ENCODE measurements at regions not wholly inside any gene's neighbourhood (a gene's known extent, or its start where the extent isn't known, plus 50 kb on each side); places are given as distances from the start of the nearest gene placed in this dataset.

- POLR2A ChIA-PET, result no interaction called here
- Histone ChIP-seq H3K9me3 (ENCODE audit: control insufficient read depth, insufficient read depth, low read depth, low read length) (no peaks in the 10 kb centered on the region), H3K27ac (ENCODE audit: extremely low read depth, low read depth, low read length) (no peak overlapping the region), H3K36me3 (ENCODE audit: control insufficient read depth in 2 of 2, insufficient read depth in 1 of 2, low read length in 2 of 2) (no peaks in the 10 kb centered on the region), H3K4me1 (ENCODE audit: control insufficient read depth, insufficient read depth, low read length) (no peaks in the 10 kb centered on the region), H3K4me3 (ENCODE audit: low read depth, low read length) (no peak overlapping the region)
- CTCF ChIA-PET, result interaction anchor here (1.3 kb wide), 1 partner anchor 334 kb away, joined by 4 read pairs; no protein-coding TSS in a partner anchor
- TF ChIP-seq ZBTB17 (tag by site-specific recombination; IDR thresholded peaks at IDR 0.05), result no peak
- TF ChIP-seq ZNF645 (tag by site-specific recombination; IDR thresholded peaks at IDR 0.05), result no peak
- no peak for TF ChIP-seq ZNF530 (tag by site-specific recombination; IDR thresholded peaks at IDR 0.05; ENCODE audit: low read depth)
- TF ChIP-seq ZNF366 (tag by site-specific recombination; conservative IDR thresholded peaks at IDR 0.05), result no peak
- TF ChIP-seq FEZF1 (tag by site-specific recombination; IDR thresholded peaks at IDR 0.05), result 0 out of 2 replicates have a peak, but pooled peaks have one; percentile 6
- no peak for TF ChIP-seq KLF17 (tag by site-specific recombination; IDR thresholded peaks at IDR 0.05)
- no peak for TF ChIP-seq ZNF529 (tag by site-specific recombination; IDR thresholded peaks at IDR 0.05; ENCODE audit: insufficient replicate concordance)
- TF ChIP-seq ZNF155 (tag by site-specific recombination; IDR thresholded peaks at IDR 0.05), result no peak
- TF ChIP-seq ZNF266 (tag by site-specific recombination; IDR thresholded peaks at IDR 0.05; ENCODE audit: low read depth), result no peak
- peak; percentile 43; the same call in 1 of the 2 replicates for TF ChIP-seq ZIC2 (tag by site-specific recombination; IDR thresholded peaks at IDR 0.05)
- TF ChIP-seq HOXA7 (CRISPR knock-in tag; IDR thresholded peaks at IDR 0.05; ENCODE audit: borderline replicate concordance), result no peak
- no peak for TF ChIP-seq ZNF510 (tag by site-specific recombination; IDR thresholded peaks at IDR 0.05; ENCODE audit: insufficient replicate concordance)
- TF ChIP-seq ZNF488 (tag by site-specific recombination; IDR thresholded peaks at IDR 0.05), result no peak
Observed at GRCh38 chr4:73675623-73676022, 55.4 kb upstream of the RASSF6 start.

GRCh38 chr4:73676136-73676535 is 55.9 kb upstream of the RASSF6 start:
- Histone ChIP-seq H3K9me3 (ENCODE audit: control insufficient read depth, insufficient read depth, low read depth, low read length) (no peaks in the 10 kb centered on the region), H3K36me3 (ENCODE audit: control insufficient read depth in 2 of 2, insufficient read depth in 1 of 2, low read length in 2 of 2) (no peaks in the 10 kb centered on the region), H3K4me3 (ENCODE audit: low read depth, low read length) (no peak overlapping the region), H3K27ac (ENCODE audit: extremely low read depth, low read depth, low read length) (no peak overlapping the region), H3K4me1 (ENCODE audit: control insufficient read depth, insufficient read depth, low read length) (no peaks in the 10 kb centered on the region)
- no peak for TF ChIP-seq ZNF280D (tag by site-specific recombination; IDR thresholded peaks at IDR 0.05)
- TF ChIP-seq HOXA7 (CRISPR knock-in tag; IDR thresholded peaks at IDR 0.05; ENCODE audit: borderline replicate concordance), result no peak
- ChIA-PET CTCF (interaction anchor here (0.6 to 1.3 kb wide), 3 partner anchors 21 to 583 kb away, joined by 3 to 5 read pairs (median 4); no protein-coding TSS in a partner anchor), POLR2A (no interaction called here)

- ChIA-PET POLR2A (no interaction called here), CTCF (no interaction called here)
- Histone ChIP-seq H3K4me3 (ENCODE audit: low read depth, low read length) (no peak overlapping the region), H3K27ac (ENCODE audit: extremely low read depth, low read depth, low read length) (no peak overlapping the region), H3K9me3 (ENCODE audit: control insufficient read depth, insufficient read depth, low read depth, low read length) (no peaks in the 10 kb centered on the region), H3K4me1 (ENCODE audit: control insufficient read depth, insufficient read depth, low read length) (no peaks in the 10 kb centered on the region), H3K36me3 (ENCODE audit: control insufficient read depth in 2 of 2, insufficient read depth in 1 of 2, low read length in 2 of 2) (no peaks in the 10 kb centered on the region)
- TF ChIP-seq ZNF18 (tag by site-specific recombination; IDR thresholded peaks at IDR 0.05) (no peak), ZNF621 (tag by site-specific recombination; IDR thresholded peaks at IDR 0.05) (no peak), ZNF423 (tag by site-specific recombination; IDR thresholded peaks at IDR 0.05) (no peak), ZXDB (tag by site-specific recombination; IDR thresholded peaks at IDR 0.05) (no peak), MEIS1 (CRISPR knock-in tag; IDR thresholded peaks at IDR 0.05; ENCODE audit: borderline replicate concordance) (no peak), ZNF76 (tag by site-specific recombination; IDR thresholded peaks at IDR 0.05; ENCODE audit: borderline replicate concordance, low read depth) (no peak)
Observed at GRCh38 chr4:73676861-73677323, 56.7 kb upstream of the RASSF6 start.
